Ishikawa (cell line): ENCODE measurements at regions not wholly inside any gene's neighbourhood (a gene's known extent, or its start where the extent isn't known, plus 50 kb on each side); places are given as distances from the start of the nearest gene placed in this dataset.

Source experiments
- CREB1 ChIP-seq: IDR thresholded peaks from 2 replicates; pipeline ENCODE4 v1.6.1; 2012; ENCODE audit warnings: low read depth
- EP300 ChIP-seq: IDR thresholded peaks from 2 replicates; pipeline ENCODE4 v1.6.1; 2012; ENCODE audit warnings: borderline replicate concordance
- FOXM1 ChIP-seq: IDR thresholded peaks from 2 replicates; pipeline ENCODE4 v1.6.1; 2012; ENCODE audit warnings: low read depth, borderline replicate concordance
- TAF1 ChIP-seq: IDR thresholded peaks from 2 replicates; pipeline ENCODE4 v1.6.1; 2012; ENCODE audit warnings: low read depth, mild to moderate bottlenecking

DNA sequence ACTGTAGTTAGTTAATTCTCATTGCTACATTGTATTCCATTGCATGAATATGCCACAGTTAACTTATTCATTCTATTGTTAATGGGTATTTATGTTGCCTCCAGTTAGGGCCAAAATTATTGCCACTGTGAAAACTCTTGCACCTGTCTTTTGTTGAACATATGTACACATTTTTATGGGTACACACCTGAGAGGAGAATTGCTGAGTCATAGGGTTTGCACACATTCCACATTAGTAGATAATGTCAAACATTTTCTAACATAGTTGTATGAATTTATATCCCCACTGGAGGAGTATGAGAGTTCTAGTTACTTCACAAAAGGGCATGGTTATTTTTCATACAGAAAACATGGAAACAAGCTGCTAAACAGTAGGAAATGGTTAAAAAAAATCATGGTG is 338.4 kb downstream of the FOXO1 start:
- TF ChIP-seq CREB1 (no peak), FOXM1 (no peak), EP300 (no peak), TAF1 (no peak)
